Activated T-cell treated with anti-CD3 and anti-CD28 coated beads, Interleukin-2, amount 50 U/mL, for 4 hours (primary cell): ENCODE measurements at regions not wholly inside any gene's neighbourhood (a gene's known extent, or its start where the extent isn't known, plus 50 kb on each side); places are given as distances from the start of the nearest gene placed in this dataset.

Source experiments
- ATAC-seq, 2 donors: fragments of 200-7000 bp; cut with Tn5 transposase; one replicate each; pipeline ENCODE4 v1.10.0; 2021
- DNase-seq: peaks from one replicate; pipeline ENCODE4 v3.0.0-alpha.2; 2020
- H3K27me3 Mint-ChIP-seq: one replicate; pipeline ENCODE4 v1.8.0; 2021; ENCODE audit warnings: low read depth, mixed read lengths
- H3K36me3 Mint-ChIP-seq: one replicate; pipeline ENCODE4 v1.8.0; 2022; ENCODE audit warnings: mixed read lengths; ENCODE audit not compliant: insufficient read depth
- H3K4me1 Mint-ChIP-seq: one replicate; pipeline ENCODE4 v1.8.0; 2021; ENCODE audit warnings: low read depth, mixed read lengths
- H3K4me3 Mint-ChIP-seq: one replicate; pipeline ENCODE4 v1.8.0; 2021; ENCODE audit warnings: mild to moderate bottlenecking, moderate library complexity, mixed read lengths
- H3K9me3 Mint-ChIP-seq: one replicate; pipeline ENCODE4 v1.8.0; 2021; ENCODE audit warnings: mixed read lengths

GRCh38 chr6:22880686-22881433, 311.5 kb downstream of the HDGFL1 start:
- H3K4me1 Mint-ChIP-seq = no peaks in the 10 kb centered on the region
- DNase-seq (no peak), ATAC-seq (no peak)
- peaks cover 8% of the 10 kb centered on the region for H3K9me3 Mint-ChIP-seq
- H3K36me3 Mint-ChIP-seq = no peaks in the 10 kb centered on the region
- H3K4me3 Mint-ChIP-seq = no peak overlapping the region
- H3K27me3 Mint-ChIP-seq = no peaks in the 10 kb centered on the region

- Mint-ChIP-seq H3K27me3 (no peaks in the 10 kb centered on the region), H3K4me3 (no peak overlapping the region), H3K36me3 (no peaks in the 10 kb centered on the region), H3K4me1 (no peaks in the 10 kb centered on the region), H3K9me3 (peaks cover 4% of the 10 kb centered on the region)
- no peak for DNase-seq
- ATAC-seq = no peak
These were observed 313.2 kb downstream of the HDGFL1 start for GRCh38 chr6:22882581-22882980.

GRCh38 chr6:22883061-22883717, 313.8 kb downstream of the HDGFL1 start:
- ATAC-seq = no peak
- Mint-ChIP-seq H3K4me3 (no peak overlapping the region), H3K9me3 (peaks cover 4% of the 10 kb centered on the region), H3K27me3 (no peaks in the 10 kb centered on the region), H3K36me3 (no peaks in the 10 kb centered on the region), H3K4me1 (no peaks in the 10 kb centered on the region)
- no peak for DNase-seq

- no peaks in the 10 kb centered on the region for H3K27me3 Mint-ChIP-seq
- DNase-seq = no peak
- peaks cover 4% of the 10 kb centered on the region for H3K9me3 Mint-ChIP-seq
- ATAC-seq = no peak
- no peak overlapping the region for H3K4me3 Mint-ChIP-seq
- no peaks in the 10 kb centered on the region for H3K4me1 Mint-ChIP-seq
- no peaks in the 10 kb centered on the region for H3K36me3 Mint-ChIP-seq
These were observed 315.1 kb downstream of the HDGFL1 start for GRCh38 chr6:22884456-22884855.

- Mint-ChIP-seq H3K27me3 (no peaks in the 10 kb centered on the region), H3K4me3 (no peak overlapping the region)
- no peak for ATAC-seq
These were observed 317.6 kb downstream of the HDGFL1 start for GRCh38 chr6:22886650-22887581.

GRCh38 chr6:22888163-22888752, 318.9 kb downstream of the HDGFL1 start:
- DNase-seq = no peak
- no peak for ATAC-seq
- H3K36me3 Mint-ChIP-seq = no peaks in the 10 kb centered on the region
- peaks cover 4% of the 10 kb centered on the region for H3K9me3 Mint-ChIP-seq
- H3K4me1 Mint-ChIP-seq = no peaks in the 10 kb centered on the region
- no peaks in the 10 kb centered on the region for H3K27me3 Mint-ChIP-seq
- H3K4me3 Mint-ChIP-seq = no peak overlapping the region

More at GRCh38 chr6:22886650-22887581, 317.6 kb downstream of the HDGFL1 start:
- H3K9me3 Mint-ChIP-seq = peaks cover 4% of the 10 kb centered on the region
- H3K36me3 Mint-ChIP-seq = no peaks in the 10 kb centered on the region
- DNase-seq = no peak
- no peaks in the 10 kb centered on the region for H3K4me1 Mint-ChIP-seq

- H3K9me3 Mint-ChIP-seq = no peaks in the 10 kb centered on the region
- ATAC-seq = no peak
These were observed 322.6 kb downstream of the HDGFL1 start for GRCh38 chr6:22891934-22892333.

GRCh38 chr6:22892452-22892851, 323.1 kb downstream of the HDGFL1 start:
- H3K36me3 Mint-ChIP-seq = no peaks in the 10 kb centered on the region
- no peak for ATAC-seq
- no peak overlapping the region for H3K4me3 Mint-ChIP-seq
- no peaks in the 10 kb centered on the region for H3K4me1 Mint-ChIP-seq
- H3K27me3 Mint-ChIP-seq = no peaks in the 10 kb centered on the region
- no peak for DNase-seq
- no peaks in the 10 kb centered on the region for H3K9me3 Mint-ChIP-seq

More at GRCh38 chr6:22891934-22892333, 322.6 kb downstream of the HDGFL1 start:
- no peaks in the 10 kb centered on the region for H3K27me3 Mint-ChIP-seq
- no peak for DNase-seq
- H3K4me3 Mint-ChIP-seq = no peak overlapping the region
- H3K36me3 Mint-ChIP-seq = no peaks in the 10 kb centered on the region
- H3K4me1 Mint-ChIP-seq = no peaks in the 10 kb centered on the region

- Mint-ChIP-seq H3K4me3 (no peak overlapping the region), H3K27me3 (no peaks in the 10 kb centered on the region), H3K36me3 (no peaks in the 10 kb centered on the region), H3K9me3 (no peaks in the 10 kb centered on the region), H3K4me1 (no peaks in the 10 kb centered on the region)
- ATAC-seq = no peak
- no peak for DNase-seq
These were observed 327.3 kb downstream of the HDGFL1 start for GRCh38 chr6:22896696-22897095.

- no peaks in the 10 kb centered on the region for H3K9me3 Mint-ChIP-seq
- no peaks in the 10 kb centered on the region for H3K27me3 Mint-ChIP-seq
- no peaks in the 10 kb centered on the region for H3K4me1 Mint-ChIP-seq
- H3K36me3 Mint-ChIP-seq = no peaks in the 10 kb centered on the region
- DNase-seq (no peak), ATAC-seq (no peak)
- no peak overlapping the region for H3K4me3 Mint-ChIP-seq
These were observed 330.1 kb downstream of the HDGFL1 start for GRCh38 chr6:22899426-22899825.

GRCh38 chr6:22903826-22904225, 334.5 kb downstream of the HDGFL1 start:
- Mint-ChIP-seq H3K4me3 (no peak overlapping the region), H3K4me1 (no peaks in the 10 kb centered on the region), H3K36me3 (no peaks in the 10 kb centered on the region), H3K9me3 (peaks cover 9% of the 10 kb centered on the region), H3K27me3 (no peaks in the 10 kb centered on the region)
- DNase-seq = no peak
- ATAC-seq = no peak

GRCh38 chr6:22904431-22904830, 335.1 kb downstream of the HDGFL1 start:
- no peaks in the 10 kb centered on the region for H3K4me1 Mint-ChIP-seq
- no peak for DNase-seq
- H3K36me3 Mint-ChIP-seq = no peaks in the 10 kb centered on the region
- H3K27me3 Mint-ChIP-seq = no peaks in the 10 kb centered on the region
- no peak for ATAC-seq
- peaks cover 13% of the 10 kb centered on the region for H3K9me3 Mint-ChIP-seq
- no peak overlapping the region for H3K4me3 Mint-ChIP-seq

GRCh38 chr6:22906091-22906549, 336.8 kb downstream of the HDGFL1 start:
- Mint-ChIP-seq H3K4me1 (no peaks in the 10 kb centered on the region), H3K27me3 (no peaks in the 10 kb centered on the region), H3K36me3 (no peaks in the 10 kb centered on the region), H3K4me3 (no peak overlapping the region), H3K9me3 (peaks cover 14% of the 10 kb centered on the region)
- ATAC-seq (no peak), DNase-seq (no peak)

GRCh38 chr6:22907085-22907484, 337.7 kb downstream of the HDGFL1 start:
- Mint-ChIP-seq H3K4me3 (no peak overlapping the region), H3K9me3 (peaks cover 14% of the 10 kb centered on the region), H3K36me3 (no peaks in the 10 kb centered on the region), H3K27me3 (no peaks in the 10 kb centered on the region), H3K4me1 (no peaks in the 10 kb centered on the region)
- no peak for DNase-seq
- ATAC-seq = no peak
